Activated T-cell treated with anti-CD3 and anti-CD28 coated beads for 4 hours (primary cell): ENCODE measurements at regions not wholly inside any gene's neighbourhood (a gene's known extent, or its start where the extent isn't known, plus 50 kb on each side); places are given as distances from the start of the nearest gene placed in this dataset.
"Not testable (repeated sequence)": the region's sequence is repeated elsewhere in the genome, so short reads cannot be mapped to it uniquely, and the experiment has no call there.

ENCODE experiments used
- DNase-seq: peaks from one replicate; pipeline ENCODE4 v3.0.0-alpha.2; 2020

DNA sequence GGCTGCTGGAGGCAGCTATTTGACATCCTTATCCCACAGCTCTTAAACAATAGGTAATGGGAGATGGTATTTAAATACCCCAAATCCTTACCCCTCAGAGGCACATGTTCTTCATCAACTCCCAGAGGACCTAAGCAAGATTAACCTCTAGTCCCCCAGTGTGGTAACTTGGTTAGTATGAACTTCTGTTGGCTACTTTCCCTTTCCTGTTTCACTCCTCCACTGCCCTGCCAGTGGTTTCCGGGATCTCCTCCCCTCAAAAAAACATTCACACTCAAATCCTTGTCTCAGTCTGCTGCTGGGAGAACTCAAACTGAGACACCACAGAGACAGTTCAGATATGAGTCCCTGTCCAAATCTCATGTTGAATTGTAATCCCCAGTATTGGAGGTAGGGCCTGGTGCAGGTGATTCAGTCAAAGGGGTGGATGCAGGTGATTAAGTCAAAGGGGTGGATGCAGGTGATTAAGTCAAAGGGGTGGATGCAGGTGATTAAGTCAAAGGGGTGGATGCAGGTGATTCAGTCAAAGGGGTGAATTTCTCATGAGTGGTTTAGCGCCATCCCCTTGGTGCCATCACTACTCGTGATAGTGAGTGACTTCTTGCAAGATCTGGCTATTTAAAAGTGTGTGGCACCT lies 335.0 kb upstream of the CTNNB1 start:
- no peak for DNase-seq

DNA sequence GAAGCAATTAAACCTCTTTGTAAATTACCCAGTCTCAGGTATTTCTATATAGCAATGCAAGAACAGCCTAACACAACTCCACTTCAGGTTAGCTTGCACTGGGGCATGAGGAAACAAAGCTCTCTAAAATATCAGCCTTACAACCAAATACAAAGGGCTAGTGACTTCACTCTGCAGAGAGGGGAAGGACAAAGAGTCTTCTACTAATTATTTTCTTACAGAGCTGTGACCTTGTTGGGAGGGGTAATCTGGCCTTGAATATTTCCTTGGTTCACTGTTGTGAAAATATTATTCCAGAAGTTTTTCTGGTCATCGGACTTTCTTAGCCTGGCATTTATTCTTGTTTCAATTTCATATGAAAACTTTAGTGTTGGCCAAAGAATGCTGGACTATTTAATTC lies 334.4 kb upstream of the CTNNB1 start:
- no peak for DNase-seq

GRCh38 chr3:40867797-40868196 lies 331.5 kb upstream of the CTNNB1 start:
- DNase-seq, result no peak

DNA sequence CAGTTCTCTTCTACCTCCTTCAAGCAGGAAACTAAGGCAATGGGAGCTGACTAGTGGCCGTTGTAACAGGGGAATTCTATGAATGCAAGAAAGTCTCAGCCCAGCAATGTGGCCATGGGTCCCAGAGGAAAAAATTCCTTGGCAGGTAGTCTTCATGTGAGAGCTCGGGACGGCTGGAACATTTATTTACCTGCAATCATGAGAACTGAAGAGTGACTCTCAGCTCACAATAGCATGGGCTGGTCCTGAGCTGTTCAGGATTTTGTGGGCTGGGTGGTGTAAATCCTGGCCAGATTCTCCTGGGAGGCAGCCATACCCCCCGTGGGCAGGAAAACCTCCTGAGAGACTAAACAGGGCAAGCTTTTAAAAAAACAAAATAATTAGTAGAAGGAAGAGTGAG lies 330.3 kb upstream of the CTNNB1 start:
- no peak for DNase-seq

- no peak for DNase-seq
These were observed 329.4 kb upstream of the CTNNB1 start for GRCh38 chr3:40869939-40870338.

DNA sequence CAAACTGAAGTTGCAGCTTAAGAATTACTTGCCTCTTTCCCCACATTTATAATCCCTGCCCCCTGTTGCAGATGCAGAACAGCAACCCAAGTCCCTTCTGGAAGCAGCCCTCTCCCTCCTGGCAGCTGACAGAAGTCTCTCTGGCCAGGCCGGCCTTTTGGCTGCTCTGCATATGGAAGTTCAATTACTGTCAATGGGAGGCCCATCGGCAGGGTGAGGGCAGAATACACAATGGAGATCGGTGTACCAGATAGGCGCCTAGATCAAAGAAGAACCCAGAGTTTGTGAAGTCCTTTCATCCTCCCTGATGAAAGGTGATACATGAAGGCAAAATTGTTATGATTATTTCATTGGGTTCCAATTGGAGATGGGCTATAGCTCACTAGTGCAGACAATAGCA lies 327.9 kb upstream of the CTNNB1 start:
- no peak for DNase-seq

DNA sequence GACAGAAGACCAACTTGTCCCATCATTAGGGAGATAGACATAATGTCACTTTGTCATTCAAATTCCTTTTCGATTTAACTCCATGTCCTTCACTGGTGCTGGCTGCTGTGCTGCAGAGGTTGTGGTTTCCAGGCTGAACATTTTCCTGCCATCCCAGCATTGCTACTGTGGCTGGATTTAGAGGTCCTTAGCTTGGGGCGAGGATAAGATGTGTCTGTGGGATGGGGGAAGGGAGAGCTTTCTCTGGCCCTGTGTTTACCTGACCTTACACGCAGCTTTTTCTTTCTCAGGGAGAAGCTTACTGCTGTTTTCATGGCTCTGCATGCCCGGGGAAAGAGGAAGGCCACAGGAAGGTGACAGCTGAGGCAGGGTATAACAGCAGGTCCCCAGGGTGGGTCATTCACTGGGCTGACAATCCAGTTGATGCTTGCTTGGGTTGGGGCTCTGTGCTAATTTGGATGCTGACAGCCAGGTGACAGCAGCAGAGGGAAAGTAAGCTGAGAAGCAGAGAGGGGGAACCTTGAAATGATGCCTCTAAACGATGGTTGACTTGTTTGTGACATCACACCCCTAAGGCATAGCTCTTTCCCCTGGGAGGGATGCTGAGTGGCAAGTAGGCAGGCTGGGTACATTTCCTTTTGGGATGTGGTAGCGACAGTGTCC lies 326.9 kb upstream of the CTNNB1 start:
- no peak for DNase-seq

GRCh38 chr3:40873476-40873875 lies 325.8 kb upstream of the CTNNB1 start:
- DNase-seq, result no peak

GRCh38 chr3:40873934-40874699 lies 325.2 kb upstream of the CTNNB1 start:
- DNase-seq, result no peak

- no peak for DNase-seq
These were observed 323.7 kb upstream of the CTNNB1 start for GRCh38 chr3:40875581-40875980.

- no peak for DNase-seq
These were observed 323.3 kb upstream of the CTNNB1 start for GRCh38 chr3:40876009-40876408.

GRCh38 chr3:40876496-40876895 lies 322.8 kb upstream of the CTNNB1 start:
- DNase-seq, result no peak

- no peak for DNase-seq
These were observed 321.5 kb upstream of the CTNNB1 start for GRCh38 chr3:40877631-40878463.

- DNase-seq, result no peak
These were observed 320.8 kb upstream of the CTNNB1 start for GRCh38 chr3:40878464-40878905.

- DNase-seq, result no peak
These were observed 313.9 kb upstream of the CTNNB1 start for GRCh38 chr3:40885430-40885829.

DNA sequence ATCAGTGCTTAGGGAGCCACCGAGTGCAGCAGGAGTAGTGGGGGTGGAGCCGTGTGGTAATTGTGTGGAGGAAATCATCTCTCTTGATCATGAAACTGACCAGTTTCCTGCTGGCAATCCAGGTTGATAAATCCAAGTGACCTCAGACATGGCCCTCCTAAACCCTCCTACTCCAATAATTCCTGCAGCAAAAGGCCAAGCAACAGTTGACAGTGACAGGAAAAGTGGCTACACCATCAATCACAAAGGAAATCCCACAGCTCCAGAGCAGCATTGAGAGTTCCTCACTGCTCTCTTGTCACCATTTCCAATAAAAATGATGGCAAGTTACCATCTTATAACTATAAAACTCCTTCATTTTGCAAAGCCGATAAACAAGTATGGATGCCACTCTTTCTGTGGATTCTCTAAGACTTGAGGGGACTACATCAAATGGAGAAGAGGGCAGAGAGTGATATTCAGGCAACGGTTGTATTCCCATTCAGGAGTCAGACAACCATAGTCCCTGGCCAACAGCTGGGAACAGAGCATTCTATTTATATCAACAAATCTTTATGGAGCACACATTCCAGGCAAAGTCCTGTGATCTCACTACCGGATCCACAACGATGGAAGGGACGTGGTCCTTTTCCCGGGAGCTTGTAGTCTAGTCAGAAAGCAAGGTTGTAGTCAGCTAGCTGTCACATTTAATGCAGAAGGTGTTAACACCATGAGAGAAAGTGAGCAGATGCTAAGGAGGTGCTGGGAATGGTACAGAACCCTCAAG lies 312.5 kb upstream of the CTNNB1 start:
- no peak for DNase-seq

GRCh38 chr3:40891186-40891585 lies 308.1 kb upstream of the CTNNB1 start:
- DNase-seq, result no peak

DNA sequence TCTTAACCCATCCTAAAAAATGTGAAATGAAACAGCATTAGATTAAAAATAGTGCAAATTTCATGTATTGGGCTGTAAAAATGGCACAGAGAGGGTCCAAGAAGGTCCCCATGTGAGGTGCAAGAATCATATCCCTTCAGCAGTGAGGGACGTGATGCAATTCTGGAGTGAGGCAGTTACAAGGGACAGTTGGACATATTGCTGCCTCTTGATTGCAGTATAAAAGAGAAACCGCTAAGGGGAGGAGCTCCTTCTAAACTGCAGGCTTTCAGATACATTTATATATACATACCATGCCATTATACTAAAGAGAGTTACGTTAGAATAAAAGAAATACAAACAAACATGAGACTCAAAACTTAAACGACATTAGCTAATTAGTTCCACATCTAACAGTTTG lies 304.2 kb upstream of the CTNNB1 start:
- no peak for DNase-seq

GRCh38 chr3:40899286-40899712 lies 300.0 kb upstream of the CTNNB1 start:
- no peak for DNase-seq

DNA sequence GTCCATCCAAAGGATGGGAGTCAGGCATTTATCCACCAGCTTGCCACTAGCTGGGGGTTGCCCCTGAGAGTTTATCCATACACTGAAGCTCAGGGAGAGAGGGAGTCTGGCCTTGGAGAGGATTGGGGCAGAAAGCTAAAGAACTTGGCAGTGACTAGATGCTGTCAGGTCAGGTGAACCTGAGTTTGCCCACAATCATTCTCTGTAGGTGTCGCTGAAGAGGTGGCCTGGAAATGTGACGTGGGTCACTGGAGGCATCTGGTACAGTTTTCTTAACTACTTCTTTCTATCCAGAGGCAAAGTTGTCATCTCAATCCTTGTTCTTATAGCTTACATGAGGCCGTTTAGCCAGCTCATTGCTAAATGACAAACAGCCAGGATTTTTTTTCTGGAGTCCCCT lies 298.0 kb upstream of the CTNNB1 start:
- no peak for DNase-seq

GRCh38 chr3:40901796-40902195 lies 297.5 kb upstream of the CTNNB1 start:
- no peak for DNase-seq

DNA sequence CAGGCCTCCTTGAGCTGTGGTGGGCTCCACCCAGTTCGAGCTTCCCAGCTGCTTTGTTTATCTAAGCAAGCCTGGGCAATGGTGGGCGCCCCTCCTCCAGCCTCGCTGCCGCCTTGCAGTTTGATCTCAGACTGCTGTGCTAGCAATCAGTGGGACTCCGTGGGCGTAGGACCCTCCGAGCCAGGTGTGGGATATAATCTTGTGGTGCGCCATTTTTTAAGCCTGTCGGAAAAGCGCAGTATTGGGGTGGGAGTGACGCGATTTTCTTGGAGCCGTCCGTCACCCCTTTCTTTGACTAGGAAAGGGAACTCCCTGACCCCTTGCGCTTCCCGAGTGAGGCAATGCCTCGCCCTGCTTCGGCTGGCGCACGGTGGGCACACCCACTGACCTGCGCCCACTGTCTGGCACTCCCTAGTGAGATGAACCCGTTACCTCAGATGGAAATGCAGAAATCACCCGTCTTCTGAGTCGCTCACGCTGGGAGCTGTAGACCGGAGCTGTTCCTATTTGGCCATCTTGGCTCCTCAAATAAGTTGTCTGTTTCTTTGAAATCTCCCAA lies 291.3 kb upstream of the CTNNB1 start:
- DNase-seq, result not testable (repeated sequence)
